Astrocyte (in vitro differentiated cells and primary cell): ENCODE measurements at regions not wholly inside any gene's neighbourhood (a gene's known extent, or its start where the extent isn't known, plus 50 kb on each side); places are given as distances from the start of the nearest gene placed in this dataset.
A peak's percentile ranks its signal among the peaks of the same experiment; 100 is the strongest.

Experiments used
- DNase-seq: peaks from one replicate; pipeline ENCODE4 v3.0.0-alpha.2; 2010; ENCODE audit warnings: low read depth
- FAIRE-seq: peaks from 2 replicates; lab custom pipeline; 2011; peaks lifted over from hg19 to GRCh38; lab: Jason Lieb, UNC
- H2AFZ ChIP-seq: 2 replicates; pipeline ENCODE4 v1.6.0; 2012; ENCODE audit warnings: low read depth, low read length, inconsistent platforms
- H3K27ac ChIP-seq: 2 replicates; pipeline ENCODE4 v1.5.1; 2011; ENCODE audit warnings: low read depth, low read length, inconsistent platforms
- H3K27me3 ChIP-seq: 2 replicates; pipeline ENCODE4 v1.6.0; 2011; ENCODE audit warnings: low read length, inconsistent platforms; ENCODE audit not compliant: insufficient read depth
- H3K36me3 ChIP-seq: 2 replicates; pipeline ENCODE4 v1.5.1; 2011; ENCODE audit warnings: low read length, inconsistent platforms; ENCODE audit not compliant: insufficient read depth
- H3K4me1 ChIP-seq: 2 replicates; pipeline ENCODE4 v1.5.1; 2011; ENCODE audit warnings: low read length, inconsistent platforms; ENCODE audit not compliant: insufficient read depth
- H3K4me2 ChIP-seq: 2 replicates; pipeline ENCODE4 v1.6.0; 2012; ENCODE audit warnings: low read length, inconsistent platforms
- H3K4me3 ChIP-seq: 2 replicates; pipeline ENCODE4 v1.5.1; 2011; ENCODE audit warnings: low read depth, mild to moderate bottlenecking, low read length, inconsistent platforms; ENCODE audit not compliant: insufficient read depth
- H3K79me2 ChIP-seq: 2 replicates; pipeline ENCODE4 v1.6.0; 2012; ENCODE audit warnings: mild to moderate bottlenecking, low read length, inconsistent platforms; ENCODE audit not compliant: insufficient read depth
- H3K9ac ChIP-seq: 2 replicates; pipeline ENCODE4 v1.6.0; 2012; ENCODE audit warnings: mild to moderate bottlenecking, low read length, inconsistent platforms
- H3K9me3 ChIP-seq: 2 replicates; pipeline ENCODE4 v1.5.1; 2012; ENCODE audit warnings: low read depth, mild to moderate bottlenecking, low read length, inconsistent platforms; ENCODE audit not compliant: insufficient read depth
- H4K20me1 ChIP-seq: 2 replicates; pipeline ENCODE4 v1.6.0; 2012; ENCODE audit warnings: low read length, inconsistent platforms; ENCODE audit not compliant: insufficient read depth
- H3K27ac Mint-ChIP-seq: one replicate; pipeline ENCODE4 v1.8.0; 2021; ENCODE audit warnings: mild to moderate bottlenecking, mixed read lengths; ENCODE audit not compliant: unreplicated experiment
- H3K27me3 Mint-ChIP-seq: one replicate; pipeline ENCODE4 v1.8.0; 2021; ENCODE audit warnings: low read depth, mixed read lengths; ENCODE audit not compliant: unreplicated experiment
- H3K36me3 Mint-ChIP-seq: one replicate; pipeline ENCODE4 v1.8.0; 2021; ENCODE audit warnings: low read depth, mixed read lengths; ENCODE audit not compliant: unreplicated experiment
- H3K4me1 Mint-ChIP-seq: one replicate; pipeline ENCODE4 v1.8.0; 2021; ENCODE audit warnings: low read depth, mixed read lengths; ENCODE audit not compliant: unreplicated experiment
- H3K4me3 Mint-ChIP-seq: one replicate; pipeline ENCODE4 v1.8.0; 2021; ENCODE audit warnings: mild to moderate bottlenecking, moderate library complexity, mixed read lengths; ENCODE audit not compliant: unreplicated experiment
- H3K9me3 Mint-ChIP-seq: one replicate; pipeline ENCODE4 v1.8.0; 2021; ENCODE audit warnings: mild to moderate bottlenecking, mixed read lengths; ENCODE audit not compliant: unreplicated experiment
- EZH2 ChIP-seq: IDR thresholded peaks from 2 replicates; pipeline ENCODE4 v1.6.1; 2012; ENCODE audit warnings: mild to moderate bottlenecking, low read length, inconsistent platforms; ENCODE audit not compliant: insufficient read depth
- TF ChIP-seq, protein P1 (sequence below): IDR thresholded peaks from 2 replicates; pipeline ENCODE4 v1.5.1; 2011; ENCODE audit warnings: low read depth, mild to moderate bottlenecking, inconsistent platforms, low read length, moderate library complexity; ENCODE audit not compliant: insufficient read depth

DNA sequence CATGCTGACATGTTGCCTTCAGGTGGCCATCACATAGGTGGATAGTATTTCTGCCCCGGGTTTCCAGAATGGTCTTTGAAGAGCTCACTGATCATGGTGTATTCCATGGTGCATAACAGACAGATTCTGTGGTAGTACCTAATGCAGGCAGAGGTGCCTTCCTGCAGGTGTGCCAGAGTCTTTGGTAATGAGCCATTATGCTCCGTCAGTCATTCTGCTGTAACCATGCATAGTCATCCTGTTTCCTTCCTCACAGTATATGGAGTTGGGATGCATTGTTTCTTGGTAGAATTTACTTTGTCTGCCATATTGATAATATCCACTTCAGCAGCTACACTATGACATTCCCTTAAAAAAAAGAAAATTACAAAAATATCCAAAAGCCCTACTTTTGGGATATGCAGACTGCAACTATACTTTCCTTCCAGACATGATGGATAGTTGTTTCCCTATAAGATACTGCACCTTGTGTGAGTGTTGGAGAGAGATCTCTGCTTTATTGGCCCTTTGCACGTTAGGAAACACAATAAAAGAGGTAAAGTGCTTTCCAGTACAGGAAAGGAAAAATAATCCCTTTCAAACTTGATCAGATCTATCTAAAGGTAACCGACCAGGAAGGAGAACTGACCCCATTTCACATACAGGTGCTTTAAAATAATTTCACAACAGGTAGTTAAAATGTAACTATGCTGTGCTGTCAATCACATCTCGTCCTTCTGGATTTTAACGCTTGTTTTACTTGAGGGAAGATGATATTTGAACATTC is 537.5 kb upstream of the WWC1 start:
- Histone ChIP-seq H3K9ac (no peak overlapping the region), H4K20me1 (no peaks in the 10 kb centered on the region), H3K4me3 (no peak overlapping the region), H3K4me2 (no peak overlapping the region), H2AFZ (no peak overlapping the region), H3K4me1 (peaks cover 8% of the 10 kb centered on the region), H3K27me3 (no peaks in the 10 kb centered on the region), H3K79me2 (peaks cover 8% of the 10 kb centered on the region), H3K27ac (peak overlapping the region; percentile 77), H3K36me3 (no peaks in the 10 kb centered on the region), H3K9me3 (no peaks in the 10 kb centered on the region)
- Mint-ChIP-seq H3K4me3 (no peak overlapping the region), H3K4me1 (peaks cover 48% of the 10 kb centered on the region), H3K9me3 (no peaks in the 10 kb centered on the region), H3K27me3 (no peaks in the 10 kb centered on the region), H3K27ac (no peak overlapping the region), H3K36me3 (peaks cover 3% of the 10 kb centered on the region)
- FAIRE-seq: peak; percentile 13
- TF ChIP-seq, protein P1, sequence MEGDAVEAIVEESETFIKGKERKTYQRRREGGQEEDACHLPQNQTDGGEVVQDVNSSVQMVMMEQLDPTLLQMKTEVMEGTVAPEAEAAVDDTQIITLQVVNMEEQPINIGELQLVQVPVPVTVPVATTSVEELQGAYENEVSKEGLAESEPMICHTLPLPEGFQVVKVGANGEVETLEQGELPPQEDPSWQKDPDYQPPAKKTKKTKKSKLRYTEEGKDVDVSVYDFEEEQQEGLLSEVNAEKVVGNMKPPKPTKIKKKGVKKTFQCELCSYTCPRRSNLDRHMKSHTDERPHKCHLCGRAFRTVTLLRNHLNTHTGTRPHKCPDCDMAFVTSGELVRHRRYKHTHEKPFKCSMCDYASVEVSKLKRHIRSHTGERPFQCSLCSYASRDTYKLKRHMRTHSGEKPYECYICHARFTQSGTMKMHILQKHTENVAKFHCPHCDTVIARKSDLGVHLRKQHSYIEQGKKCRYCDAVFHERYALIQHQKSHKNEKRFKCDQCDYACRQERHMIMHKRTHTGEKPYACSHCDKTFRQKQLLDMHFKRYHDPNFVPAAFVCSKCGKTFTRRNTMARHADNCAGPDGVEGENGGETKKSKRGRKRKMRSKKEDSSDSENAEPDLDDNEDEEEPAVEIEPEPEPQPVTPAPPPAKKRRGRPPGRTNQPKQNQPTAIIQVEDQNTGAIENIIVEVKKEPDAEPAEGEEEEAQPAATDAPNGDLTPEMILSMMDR: no peak
- no peak for TF ChIP-seq EZH2
- DNase-seq: no peak

DNA sequence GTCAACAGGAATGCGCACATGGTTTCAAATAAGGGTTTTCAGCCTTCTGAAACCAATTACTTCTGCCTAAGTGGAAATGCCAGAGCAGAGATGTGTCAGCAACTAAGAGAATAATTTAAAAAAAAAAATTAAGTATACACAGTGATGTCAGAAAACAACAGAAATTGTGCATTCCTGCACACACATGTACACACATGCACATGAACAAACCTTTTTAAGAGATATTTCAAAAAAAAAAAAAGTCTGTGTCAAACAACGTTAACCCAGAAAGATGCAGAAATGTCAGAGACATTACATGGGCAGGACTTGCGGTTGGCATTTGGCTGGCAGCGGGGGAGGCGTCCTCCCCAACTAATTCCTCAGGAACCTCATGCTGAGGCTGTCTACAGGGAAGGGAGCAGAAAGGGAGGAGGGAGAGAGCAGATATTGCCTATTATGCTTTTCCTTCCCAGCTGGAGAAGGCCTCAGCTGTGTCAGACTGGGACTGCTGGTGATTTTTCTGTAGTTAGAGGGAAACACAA is 536.9 kb upstream of the WWC1 start:
- TF ChIP-seq, protein P1: no peak
- TF ChIP-seq EZH2: no peak
- no peak for FAIRE-seq

DNA sequence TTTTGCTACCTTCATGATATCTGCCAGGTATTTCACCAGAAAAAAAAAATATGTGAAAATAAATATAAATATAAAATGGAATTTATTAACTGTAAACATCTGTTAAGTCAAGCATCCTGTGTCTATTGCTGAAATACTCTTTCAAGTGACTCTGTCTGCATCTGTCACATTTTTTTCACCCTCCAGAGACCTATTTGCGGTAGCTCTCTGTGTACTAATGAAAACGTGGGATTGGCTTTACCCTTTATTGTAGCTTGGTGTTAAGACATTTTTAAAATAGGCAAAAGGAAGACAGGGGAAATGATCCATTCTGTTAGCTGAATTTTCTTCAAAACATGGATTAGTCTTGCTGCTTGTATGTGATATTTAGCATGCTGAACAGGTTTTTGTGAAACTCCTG is 536.0 kb upstream of the WWC1 start:
- no peak overlapping the region for H2AFZ ChIP-seq
- Mint-ChIP-seq H3K36me3 (no peaks in the 10 kb centered on the region), H3K27me3 (no peaks in the 10 kb centered on the region), H3K4me3 (no peak overlapping the region), H3K4me1 (peaks cover 57% of the 10 kb centered on the region), H3K9me3 (no peaks in the 10 kb centered on the region), H3K27ac (peak overlapping the region; percentile 83)
- DNase-seq: no peak
- H3K4me2 ChIP-seq: peak overlapping the region; percentile 67
- H3K36me3 ChIP-seq: no peaks in the 10 kb centered on the region
- no peaks in the 10 kb centered on the region for H3K27me3 ChIP-seq
- H4K20me1 ChIP-seq: no peaks in the 10 kb centered on the region
- TF ChIP-seq, protein P1: no peak
- no peak for TF ChIP-seq EZH2
- H3K27ac ChIP-seq: peak overlapping the region; percentile 77
- peaks cover 8% of the 10 kb centered on the region for H3K79me2 ChIP-seq
- peaks cover 16% of the 10 kb centered on the region for H3K4me1 ChIP-seq
- H3K9me3 ChIP-seq: no peaks in the 10 kb centered on the region
- no peak overlapping the region for H3K4me3 ChIP-seq
- peak overlapping the region; percentile 76 for H3K9ac ChIP-seq
- FAIRE-seq: no peak

More for the DNA sequence above, 536.9 kb upstream of the WWC1 start:
- H3K4me3 ChIP-seq: peak overlapping the region; percentile 11
- no peaks in the 10 kb centered on the region for H3K27me3 Mint-ChIP-seq
- peak overlapping the region; percentile 42 for H3K4me3 Mint-ChIP-seq
- peaks cover 8% of the 10 kb centered on the region for H3K79me2 ChIP-seq
- H3K9me3 Mint-ChIP-seq: no peaks in the 10 kb centered on the region
- H3K36me3 Mint-ChIP-seq: peaks cover 3% of the 10 kb centered on the region
- H2AFZ ChIP-seq: peak overlapping the region; percentile 19
- peak overlapping the region; percentile 77 for H3K27ac ChIP-seq
- H3K27me3 ChIP-seq: no peaks in the 10 kb centered on the region
- no peaks in the 10 kb centered on the region for H3K9me3 ChIP-seq
- H3K27ac Mint-ChIP-seq: peak overlapping the region; percentile 83
- H3K4me1 ChIP-seq: peaks cover 15% of the 10 kb centered on the region
- peaks cover 54% of the 10 kb centered on the region for H3K4me1 Mint-ChIP-seq
- no peaks in the 10 kb centered on the region for H4K20me1 ChIP-seq
- peak overlapping the region; percentile 67 for H3K4me2 ChIP-seq
- no peaks in the 10 kb centered on the region for H3K36me3 ChIP-seq
- H3K9ac ChIP-seq: peak overlapping the region; percentile 76
- DNase-seq: peak; percentile 81
